ENCODE measurements at regions not wholly inside any gene's neighbourhood (a gene's known extent, or its start where the extent isn't known, plus 50 kb on each side); places are given as distances from the start of the nearest gene placed in this dataset.

- no peak for TF ChIP-seq GATA3 (IDR thresholded peaks at IDR 0.05; ENCODE audit: low read depth, low read length)
- TF ChIP-seq GATA2 (IDR thresholded peaks at IDR 0.05; ENCODE audit: low read depth, low read length) = no peak
Observed at GRCh38 chr2:59173325-59173724, 932.2 kb upstream of the FANCL start.
